HUES48 (cell line): ENCODE measurements at regions not wholly inside any gene's neighbourhood (a gene's known extent, or its start where the extent isn't known, plus 50 kb on each side); places are given as distances from the start of the nearest gene placed in this dataset.
A peak's percentile ranks its signal among the peaks of the same experiment; 100 is the strongest.

Source experiments
- H3K27ac ChIP-seq: one replicate; pipeline ENCODE4 v1.7.0; 2013; ENCODE audit warnings: low read depth, low read length, inconsistent platforms
- H3K27me3 ChIP-seq: 2 replicates; pipeline ENCODE4 v1.6.1; 2013; ENCODE audit warnings: mild to moderate bottlenecking, low read length; ENCODE audit not compliant: control insufficient read depth, insufficient read depth
- H3K36me3 ChIP-seq: 2 replicates; pipeline ENCODE4 v1.6.1; 2013; ENCODE audit warnings: low read length; ENCODE audit not compliant: control insufficient read depth, insufficient read depth
- H3K4me1 ChIP-seq: 2 replicates; pipeline ENCODE4 v1.6.1; 2013; ENCODE audit warnings: mild to moderate bottlenecking, low read length; ENCODE audit not compliant: control insufficient read depth, insufficient read depth
- H3K4me3 ChIP-seq: 2 replicates; pipeline ENCODE4 v1.5.1; 2013; ENCODE audit warnings: mild to moderate bottlenecking, low read depth, low read length
- H3K9ac ChIP-seq: 2 replicates; pipeline ENCODE4 v1.6.1; 2013; ENCODE audit warnings: mild to moderate bottlenecking, low read depth, low read length, moderate library complexity
- H3K9me3 ChIP-seq: 2 replicates; pipeline ENCODE4 v1.6.1; 2013; ENCODE audit warnings: low read length; ENCODE audit not compliant: control insufficient read depth, insufficient read depth

- H3K4me1 ChIP-seq, result peaks cover 5% of the 10 kb centered on the region; the same call in 1 of the 2 replicates
- H3K36me3 ChIP-seq, result no peaks in the 10 kb centered on the region
- H3K27ac ChIP-seq, result no peak overlapping the region
- no peaks in the 10 kb centered on the region for H3K9me3 ChIP-seq
- H3K4me3 ChIP-seq, result no peak overlapping the region
- no peaks in the 10 kb centered on the region for H3K27me3 ChIP-seq
- H3K9ac ChIP-seq, result no peak overlapping the region
These were observed 119.0 kb downstream of the SUCNR1 start for GRCh38 chr3:151992326-151993041.

GRCh38 chr3:151995091-151995490 is 121.6 kb downstream of the SUCNR1 start:
- Histone ChIP-seq H3K4me3 (no peak overlapping the region), H3K36me3 (no peaks in the 10 kb centered on the region), H3K9me3 (no peaks in the 10 kb centered on the region), H3K9ac (no peak overlapping the region), H3K4me1 (peaks cover 5% of the 10 kb centered on the region; the same call in 1 of the 2 replicates), H3K27me3 (no peaks in the 10 kb centered on the region), H3K27ac (no peak overlapping the region)

GRCh38 chr3:151998744-151999143 is 125.3 kb downstream of the SUCNR1 start:
- Histone ChIP-seq H3K9ac (no peak overlapping the region), H3K9me3 (no peaks in the 10 kb centered on the region), H3K27me3 (no peaks in the 10 kb centered on the region), H3K4me1 (no peaks in the 10 kb centered on the region), H3K36me3 (no peaks in the 10 kb centered on the region), H3K27ac (no peak overlapping the region), H3K4me3 (no peak overlapping the region)

- H3K27me3 ChIP-seq, result no peaks in the 10 kb centered on the region
- no peak overlapping the region for H3K27ac ChIP-seq
- no peaks in the 10 kb centered on the region for H3K4me1 ChIP-seq
- no peak overlapping the region for H3K4me3 ChIP-seq
- no peaks in the 10 kb centered on the region for H3K9me3 ChIP-seq
- H3K9ac ChIP-seq, result no peak overlapping the region
- no peaks in the 10 kb centered on the region for H3K36me3 ChIP-seq
These were observed 126.5 kb downstream of the SUCNR1 start for GRCh38 chr3:151999936-152000335.

GRCh38 chr3:152011812-152012735 is 138.6 kb downstream of the SUCNR1 start:
- no peak overlapping the region for H3K27ac ChIP-seq
- H3K9me3 ChIP-seq, result no peaks in the 10 kb centered on the region
- no peak overlapping the region for H3K9ac ChIP-seq
- H3K36me3 ChIP-seq, result no peaks in the 10 kb centered on the region
- H3K4me1 ChIP-seq, result no peaks in the 10 kb centered on the region
- no peak overlapping the region for H3K4me3 ChIP-seq
- no peaks in the 10 kb centered on the region for H3K27me3 ChIP-seq

GRCh38 chr3:152019508-152019907 is 146.1 kb downstream of the SUCNR1 start:
- no peak overlapping the region for H3K9ac ChIP-seq

GRCh38 chr3:152021951-152022461 is 148.6 kb downstream of the SUCNR1 start:
- Histone ChIP-seq H3K4me3 (no peak overlapping the region), H3K27ac (no peak overlapping the region), H3K4me1 (peaks cover 16% of the 10 kb centered on the region)

More at GRCh38 chr3:152019508-152019907, 146.1 kb downstream of the SUCNR1 start:
- Histone ChIP-seq H3K27me3 (no peaks in the 10 kb centered on the region), H3K9me3 (no peaks in the 10 kb centered on the region), H3K36me3 (no peaks in the 10 kb centered on the region), H3K27ac (no peak overlapping the region), H3K4me3 (no peak overlapping the region), H3K4me1 (peaks cover 3% of the 10 kb centered on the region; the same call in 1 of the 2 replicates)

GRCh38 chr3:152026033-152026556 is 152.7 kb downstream of the SUCNR1 start:
- H3K27ac ChIP-seq, result peak overlapping the region; percentile 69

More at GRCh38 chr3:152021951-152022461, 148.6 kb downstream of the SUCNR1 start:
- Histone ChIP-seq H3K36me3 (no peaks in the 10 kb centered on the region), H3K9me3 (no peaks in the 10 kb centered on the region), H3K9ac (no peak overlapping the region), H3K27me3 (no peaks in the 10 kb centered on the region)

GRCh38 chr3:152030320-152030719 is 156.9 kb downstream of the SUCNR1 start:
- Histone ChIP-seq H3K4me1 (peaks cover 13% of the 10 kb centered on the region), H3K9ac (no peak overlapping the region), H3K27me3 (no peaks in the 10 kb centered on the region), H3K27ac (no peak overlapping the region), H3K4me3 (no peak overlapping the region), H3K36me3 (no peaks in the 10 kb centered on the region), H3K9me3 (peaks cover 11% of the 10 kb centered on the region)

More at GRCh38 chr3:152026033-152026556, 152.7 kb downstream of the SUCNR1 start:
- no peak overlapping the region for H3K9ac ChIP-seq
- H3K36me3 ChIP-seq, result no peaks in the 10 kb centered on the region
- no peaks in the 10 kb centered on the region for H3K27me3 ChIP-seq
- H3K9me3 ChIP-seq, result no peaks in the 10 kb centered on the region; the same call in 1 of the 2 replicates
- peaks cover 16% of the 10 kb centered on the region for H3K4me1 ChIP-seq
- peak overlapping the region; percentile 29; the same call in 1 of the 2 replicates for H3K4me3 ChIP-seq

- no peak overlapping the region for H3K9ac ChIP-seq
- peaks cover 6% of the 10 kb centered on the region for H3K4me1 ChIP-seq
These were observed 157.9 kb downstream of the SUCNR1 start for GRCh38 chr3:152031321-152031720.

More at GRCh38 chr3:152031321-152031720, 157.9 kb downstream of the SUCNR1 start:
- Histone ChIP-seq H3K27ac (no peak overlapping the region), H3K9me3 (peaks cover 14% of the 10 kb centered on the region), H3K36me3 (no peaks in the 10 kb centered on the region), H3K4me3 (no peak overlapping the region), H3K27me3 (no peaks in the 10 kb centered on the region)
